ENCODE measurements at regions not wholly inside any gene's neighbourhood (a gene's known extent, or its start where the extent isn't known, plus 50 kb on each side); places are given as distances from the start of the nearest gene placed in this dataset.

GRCh38 chr13:34611671-34612070, 330.4 kb upstream of the NBEA start:
- TF ChIP-seq CTCF (IDR thresholded peaks at IDR 0.05) (no peak), POLR2A (IDR thresholded peaks at IDR 0.05) (no peak)

Data from Peyer's patch (tissue), 4 donors.